Body of pancreas (tissue), 4 donors: ENCODE measurements at regions not wholly inside any gene's neighbourhood (a gene's known extent, or its start where the extent isn't known, plus 50 kb on each side); places are given as distances from the start of the nearest gene placed in this dataset.

ENCODE experiments used
- ATAC-seq: fragments of 150-250 bp; one replicate; pipeline ENCODE4 v1.9.1; 2016
- DNase-seq, 4 donors: peaks; one replicate each; pipeline ENCODE4 v3.0.0-alpha.2; 2019
- H3K27ac ChIP-seq, 4 donors: fragments of 200-600 bp; sonication (generic); 1 replicate in 3 of 4; 2 replicates in 1 of 4; pipeline versions ENCODE4 v1.5.1 to v1.6.1; 2016 to 2019; ENCODE audit warnings: mild to moderate bottlenecking in 1 of 4, mixed read lengths in 1 of 4, moderate library complexity in 1 of 4
- H3K27me3 ChIP-seq, 2 donors: fragments of 200-600 bp; sonication (generic); one replicate each; pipeline ENCODE4 v1.6.0; 2016; ENCODE audit warnings: mild to moderate bottlenecking in 1 of 2
- H3K36me3 ChIP-seq, 2 donors: fragments of 200-600 bp; sonication (generic); replicated peaks in 1 of 2; 2 replicates each; pipeline ENCODE4 v1.5.1; 2016; ENCODE audit warnings: low read depth in 2 of 2; ENCODE audit not compliant: insufficient read depth in 1 of 2
- H3K4me1 ChIP-seq: fragments of 200-600 bp; sonication (generic); one replicate; pipeline ENCODE4 v1.6.0; 2016
- H3K4me3 ChIP-seq, 2 donors: fragments of 200-600 bp; sonication (generic); 1 replicate in 1 of 2; 2 replicates in 1 of 2; pipeline ENCODE4 v1.5.1; 2016 to 2019
- H3K9me3 ChIP-seq, 3 donors: fragments of 200-600 bp; sonication (generic); 1 replicate in 2 of 3; 2 replicates in 1 of 3; pipeline ENCODE4 v1.5.1; 2016
- POLR2A ChIP-seq, 3 donors: fragments of 450-650 bp; IDR thresholded peaks; one replicate each; pipeline ENCODE4 v1.6.1; 2016; ENCODE audit warnings: antibody characterized with exemption in 3 of 3, mild to moderate bottlenecking in 2 of 3
- WGBS, 2 donors: methylation state at CpG; one replicate each; pipeline ENCODE4 v1.1.5; 2017; 5-methylcytosine and 5-hydroxymethylcytosine counted together
- intact Hi-C: fragments of 100-400 bp; cut with DNase I; formaldehyde crosslinking; loops from one replicate; pipeline ENCODE4 v1.15.1; 2023
- TF ChIP-seq, protein P1 (sequence below), 7 experiments: fragments of 450-650 bp in 4 of 7; fragments of 200-600 bp in 3 of 7; sonication (generic) in 3 of 7; IDR thresholded peaks; one replicate each; pipeline ENCODE4 v1.5.1; 2016 to 2019; ENCODE audit warnings: antibody characterized with exemption in 7 of 7

DNA sequence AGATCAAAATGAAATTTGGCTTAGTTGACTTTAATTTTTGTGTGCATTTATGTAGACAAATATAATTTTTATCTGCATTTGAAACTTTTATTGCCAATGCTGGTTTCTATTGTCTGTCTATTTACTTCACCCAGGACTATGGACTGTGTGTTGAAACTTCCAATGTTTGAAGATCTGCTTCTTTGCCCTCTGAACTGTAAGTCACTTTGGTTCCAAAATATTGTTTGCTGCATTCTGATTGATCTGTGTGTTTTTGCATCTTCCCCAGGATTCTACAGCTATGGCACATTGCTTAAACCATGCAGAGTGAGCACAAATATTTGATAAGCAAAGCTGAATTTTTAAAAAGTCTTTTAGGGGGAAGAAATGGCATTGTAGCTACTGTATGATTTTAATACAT lies 131.0 kb upstream of the SOX5 start:
- Histone ChIP-seq H3K36me3 (no peaks in the 10 kb centered on the region), H3K4me3 (no peak overlapping the region), H3K27ac (no peak overlapping the region), H3K27me3 (no peaks in the 10 kb centered on the region), H3K4me1 (no peaks in the 10 kb centered on the region), H3K9me3 (no peaks in the 10 kb centered on the region)
- intact Hi-C loops = no loop called here
- no peak for TF ChIP-seq POLR2A (IDR thresholded peaks at IDR 0.05)
- TF ChIP-seq, protein P1, sequence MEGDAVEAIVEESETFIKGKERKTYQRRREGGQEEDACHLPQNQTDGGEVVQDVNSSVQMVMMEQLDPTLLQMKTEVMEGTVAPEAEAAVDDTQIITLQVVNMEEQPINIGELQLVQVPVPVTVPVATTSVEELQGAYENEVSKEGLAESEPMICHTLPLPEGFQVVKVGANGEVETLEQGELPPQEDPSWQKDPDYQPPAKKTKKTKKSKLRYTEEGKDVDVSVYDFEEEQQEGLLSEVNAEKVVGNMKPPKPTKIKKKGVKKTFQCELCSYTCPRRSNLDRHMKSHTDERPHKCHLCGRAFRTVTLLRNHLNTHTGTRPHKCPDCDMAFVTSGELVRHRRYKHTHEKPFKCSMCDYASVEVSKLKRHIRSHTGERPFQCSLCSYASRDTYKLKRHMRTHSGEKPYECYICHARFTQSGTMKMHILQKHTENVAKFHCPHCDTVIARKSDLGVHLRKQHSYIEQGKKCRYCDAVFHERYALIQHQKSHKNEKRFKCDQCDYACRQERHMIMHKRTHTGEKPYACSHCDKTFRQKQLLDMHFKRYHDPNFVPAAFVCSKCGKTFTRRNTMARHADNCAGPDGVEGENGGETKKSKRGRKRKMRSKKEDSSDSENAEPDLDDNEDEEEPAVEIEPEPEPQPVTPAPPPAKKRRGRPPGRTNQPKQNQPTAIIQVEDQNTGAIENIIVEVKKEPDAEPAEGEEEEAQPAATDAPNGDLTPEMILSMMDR (IDR thresholded peaks at IDR 0.05) = no peak
- ATAC-seq = no peak
- DNase-seq = no peak

DNA sequence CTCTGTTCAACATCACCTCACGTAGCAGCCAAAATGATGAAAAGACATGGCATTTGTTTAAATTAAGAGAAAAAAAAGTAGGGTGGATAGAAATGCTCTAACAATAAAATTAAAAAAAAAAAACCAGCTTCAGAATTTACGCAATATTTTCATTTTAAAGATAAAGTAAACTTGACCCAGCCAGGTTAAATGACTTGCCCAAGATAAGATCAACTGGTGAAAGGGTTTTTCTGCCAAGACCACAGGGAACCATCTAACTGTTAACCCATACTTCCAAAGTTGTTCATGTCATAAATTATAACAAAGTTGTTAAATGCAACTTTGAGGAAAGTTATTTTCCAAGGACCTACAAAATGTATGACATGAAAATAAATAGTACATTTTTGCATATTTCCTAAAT lies 129.6 kb upstream of the SOX5 start:
- H3K4me1 ChIP-seq = no peaks in the 10 kb centered on the region
- DNase-seq = no peak
- no peak overlapping the region for H3K27ac ChIP-seq
- no peaks in the 10 kb centered on the region for H3K27me3 ChIP-seq
- H3K9me3 ChIP-seq = no peaks in the 10 kb centered on the region
- no peak overlapping the region for H3K4me3 ChIP-seq
- TF ChIP-seq, protein P1 (IDR thresholded peaks at IDR 0.05) = no peak
- TF ChIP-seq POLR2A (IDR thresholded peaks at IDR 0.05) = no peak
- 45 to 47% methylated on average over 2 of the region's 2 CpGs for WGBS, 2 donors
- no peaks in the 10 kb centered on the region for H3K36me3 ChIP-seq
- intact Hi-C loops = no loop called here
- no peak for ATAC-seq

DNA sequence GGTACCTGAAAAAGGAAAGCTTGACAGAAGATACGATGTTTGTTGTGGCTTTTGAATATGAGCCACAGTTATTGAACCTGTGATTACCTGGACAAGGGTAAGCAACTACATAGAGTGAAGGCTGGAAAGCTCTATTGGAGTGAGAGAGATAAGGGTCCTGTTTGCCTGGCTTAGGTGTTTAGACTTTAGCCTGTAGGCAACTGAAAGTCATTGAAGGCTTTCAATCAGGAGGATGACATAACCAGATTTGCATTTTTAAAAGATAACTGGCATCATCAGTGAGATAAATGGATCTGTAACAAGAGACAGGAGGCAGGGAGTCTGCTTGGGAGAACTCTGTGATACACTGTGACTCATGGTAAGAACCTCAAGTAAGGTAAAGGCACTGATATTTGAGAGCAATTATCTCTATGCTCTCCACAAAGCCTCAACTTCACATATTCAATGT lies 128.9 kb upstream of the SOX5 start:
- no peak for TF ChIP-seq POLR2A (IDR thresholded peaks at IDR 0.05)
- TF ChIP-seq, protein P1 (IDR thresholded peaks at IDR 0.05) = no peak
- Histone ChIP-seq H3K27ac (no peak overlapping the region), H3K4me1 (no peaks in the 10 kb centered on the region), H3K36me3 (no peaks in the 10 kb centered on the region), H3K27me3 (peaks cover 0 to 1% of the 10 kb centered on the region in 2 donors), H3K9me3 (no peaks in the 10 kb centered on the region), H3K4me3 (no peak overlapping the region)
- DNase-seq (no peak), ATAC-seq (no peak)
- 43 to 57% methylated on average over 1 of the region's 1 CpG for WGBS, 2 donors
- intact Hi-C loops = no loop called here

DNA sequence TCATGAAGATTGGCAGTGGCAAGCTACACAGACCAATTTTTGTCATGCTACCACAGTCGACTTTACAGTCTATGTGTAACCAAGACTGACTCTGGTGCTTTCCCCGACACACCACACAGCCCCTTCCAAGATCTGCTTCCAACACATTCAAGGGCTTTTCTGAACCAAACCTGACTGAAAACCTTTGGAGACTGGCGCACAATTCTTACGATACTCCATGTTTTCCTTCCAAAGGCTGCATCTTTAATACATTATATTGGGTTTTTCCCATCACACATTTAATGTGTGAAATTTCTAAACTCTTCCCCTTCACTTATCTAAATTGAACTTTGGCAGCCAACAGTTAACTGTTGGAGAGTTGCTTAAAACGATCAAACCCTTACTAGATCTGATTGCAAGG lies 127.7 kb upstream of the SOX5 start:
- Histone ChIP-seq H3K4me3 (no peak overlapping the region), H3K36me3 (no peaks in the 10 kb centered on the region), H3K4me1 (no peaks in the 10 kb centered on the region), H3K9me3 (no peaks in the 10 kb centered on the region), H3K27me3 (peaks cover 0 to 6% of the 10 kb centered on the region in 2 donors), H3K27ac (no peak overlapping the region)
- whole genome bisulfite sequencing, 2 donors = 65 to 68% methylated on average over 5 of the region's 5 CpGs
- TF ChIP-seq, protein P1 (IDR thresholded peaks at IDR 0.05) = no peak
- no peak for TF ChIP-seq POLR2A (IDR thresholded peaks at IDR 0.05)
- DNase-seq (no peak), ATAC-seq (no peak)
- intact Hi-C loops = no loop called here

DNA sequence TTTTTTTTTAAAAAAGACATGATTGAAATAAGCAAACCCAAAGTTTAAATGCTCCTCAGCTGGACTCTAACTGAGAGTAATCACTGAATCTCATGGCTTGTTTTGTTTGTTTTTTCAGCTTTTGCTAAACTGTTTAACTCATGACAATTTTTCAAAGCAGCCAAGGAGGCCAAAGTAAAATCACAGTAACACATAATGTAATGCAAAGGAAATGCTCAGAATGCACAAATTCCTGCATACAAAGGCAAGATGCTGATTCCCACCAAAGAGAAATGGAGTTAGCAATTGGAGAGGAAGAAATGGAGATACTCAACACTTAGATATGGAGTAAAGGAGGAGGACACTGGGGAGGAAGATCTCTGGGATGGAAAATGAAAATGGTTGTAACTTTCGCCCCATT lies 126.2 kb upstream of the SOX5 start:
- no peaks in the 10 kb centered on the region for H3K4me1 ChIP-seq
- DNase-seq = no peak
- TF ChIP-seq, protein P1 (IDR thresholded peaks at IDR 0.05) = no peak
- TF ChIP-seq POLR2A (IDR thresholded peaks at IDR 0.05) = no peak
- no peak for ATAC-seq
- no peaks in the 10 kb centered on the region for H3K9me3 ChIP-seq
- H3K27me3 ChIP-seq = peaks cover 0 to 6% of the 10 kb centered on the region in 2 donors
- intact Hi-C loops = no loop called here
- H3K4me3 ChIP-seq = no peak overlapping the region
- H3K36me3 ChIP-seq = no peaks in the 10 kb centered on the region
- H3K27ac ChIP-seq = no peak overlapping the region
- 38 to 59% methylated on average over 1 of the region's 1 CpG for WGBS, 2 donors
